ENCODE measurements at regions not wholly inside any gene's neighbourhood (a gene's known extent, or its start where the extent isn't known, plus 50 kb on each side); places are given as distances from the start of the nearest gene placed in this dataset.
"Not testable (repeated sequence)": the region's sequence is repeated elsewhere in the genome, so short reads cannot be mapped to it uniquely, and the experiment has no call there.

GRCh38 chr22:47872761-47873535 is 1110.5 kb downstream of the TBC1D22A start:
- no peak overlapping the region for H3K27ac ChIP-seq
- DNase-seq = no peak
- no peak for TF ChIP-seq CTCF (IDR thresholded peaks at IDR 0.05 in 8 of 11, conservative IDR thresholded peaks at IDR 0.05 in 3 of 11)
- TF ChIP-seq POLR2AphosphoS5 (IDR thresholded peaks at IDR 0.05) = no peak
- TF ChIP-seq POLR2A (IDR thresholded peaks at IDR 0.05) = no peak
- H3K36me3 ChIP-seq = no peaks in the 10 kb centered on the region
- peaks cover 0 to 18% (median 14%) of the 10 kb centered on the region in 8 donors for H3K9me3 ChIP-seq
- H3K27me3 ChIP-seq (replicated peaks in 1 of 7) = peaks cover 0 to 19% (median 0%) of the 10 kb centered on the region in 7 donors
- no peak overlapping the region for H3K4me3 ChIP-seq
- intact Hi-C loops (cut with DNase I; ENCODE audit: low total_unique reads) = no loop called here
- no peaks in the 10 kb centered on the region for H3K4me1 ChIP-seq
- 87 to 94% (median 90%) methylated on average over 19 of the region's 19 CpGs for WGBS, 5 donors

GRCh38 chr22:47865626-47866025 is 1103.2 kb downstream of the TBC1D22A start:
- peaks cover 0 to 17% (median 0%) of the 10 kb centered on the region in 7 donors for H3K27me3 ChIP-seq (replicated peaks in 1 of 7)
- intact Hi-C loops (cut with DNase I; ENCODE audit: low total_unique reads) = no loop called here
- no peak overlapping the region for H3K27ac ChIP-seq

GRCh38 chr22:47862394-47862793 is 1099.9 kb downstream of the TBC1D22A start:
- Histone ChIP-seq H3K36me3 (no peaks in the 10 kb centered on the region), H3K27ac (no peak overlapping the region), H3K4me3 (no peak overlapping the region), H3K4me1 (no peaks in the 10 kb centered on the region), H3K9me3 (peaks cover 0 to 16% (median 3%) of the 10 kb centered on the region in 8 donors), H3K27me3 (replicated peaks in 1 of 7) (peaks cover 0 to 28% (median 0%) of the 10 kb centered on the region in 7 donors)
- TF ChIP-seq POLR2AphosphoS5 (IDR thresholded peaks at IDR 0.05) (no peak), CTCF (IDR thresholded peaks at IDR 0.05 in 8 of 11, conservative IDR thresholded peaks at IDR 0.05 in 3 of 11) (no peak), POLR2A (IDR thresholded peaks at IDR 0.05) (no peak)
- intact Hi-C loops (cut with DNase I; ENCODE audit: low total_unique reads) = no loop called here
- 79 to 95% (median 86%) methylated on average over 4 of the region's 4 CpGs for WGBS, 5 donors
- no peak for DNase-seq

More at GRCh38 chr22:47865626-47866025, 1103.2 kb downstream of the TBC1D22A start:
- no peak for TF ChIP-seq POLR2AphosphoS5 (IDR thresholded peaks at IDR 0.05)
- no peak for TF ChIP-seq CTCF (IDR thresholded peaks at IDR 0.05 in 8 of 11, conservative IDR thresholded peaks at IDR 0.05 in 3 of 11)
- no peak for TF ChIP-seq POLR2A (IDR thresholded peaks at IDR 0.05)
- Histone ChIP-seq H3K4me3 (no peak overlapping the region), H3K36me3 (no peaks in the 10 kb centered on the region), H3K9me3 (peaks cover 0 to 31% (median 21%) of the 10 kb centered on the region in 8 donors), H3K4me1 (no peaks in the 10 kb centered on the region)
- 78 to 91% (median 83%) methylated on average over 3 of the region's 3 CpGs for WGBS, 5 donors
- DNase-seq = no peak

- 79 to 84% (median 81%) methylated on average over 9 of the region's 9 CpGs for WGBS, 5 donors
- H3K36me3 ChIP-seq; H3K4me1 ChIP-seq; H3K27ac ChIP-seq; intact Hi-C loops (cut with DNase I; ENCODE audit: low total_unique reads); H3K4me3 ChIP-seq; DNase-seq; H3K9me3 ChIP-seq: not testable (repeated sequence)
- peaks cover 0 to 28% (median 0%) of the 10 kb centered on the region in 7 donors for H3K27me3 ChIP-seq (replicated peaks in 1 of 7)
Measured at GRCh38 chr22:47860907-47861306, 1098.5 kb downstream of the TBC1D22A start.

Measured in spleen (tissue), 11 donors.